ENCODE measurements at regions not wholly inside any gene's neighbourhood (a gene's known extent, or its start where the extent isn't known, plus 50 kb on each side); places are given as distances from the start of the nearest gene placed in this dataset.

DNA sequence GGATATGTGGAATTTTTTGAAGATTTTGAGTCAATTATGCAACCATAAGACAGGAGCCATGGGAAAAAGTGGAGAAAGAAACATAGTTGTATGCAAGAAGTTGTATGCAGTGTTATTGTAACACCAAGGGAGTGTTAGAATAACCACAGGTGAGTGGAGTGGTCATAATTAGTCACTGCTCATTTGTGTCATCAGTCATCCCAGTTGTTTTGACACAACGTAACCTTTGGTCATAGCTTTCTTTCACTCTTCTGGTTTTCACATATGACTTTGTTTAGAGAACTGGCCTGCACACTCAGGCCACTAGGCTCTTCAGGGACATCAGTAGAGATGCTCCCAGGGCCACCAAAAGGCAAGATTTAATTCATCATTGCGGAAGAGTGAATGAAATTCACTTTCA lies 158.7 kb upstream of the HMHB1 start:
- TF ChIP-seq FOXP1 (CRISPR knock-in tag; IDR thresholded peaks at IDR 0.05; ENCODE audit: borderline replicate concordance), result no peak
- no peak for TF ChIP-seq JUN (CRISPR knock-in tag; IDR thresholded peaks at IDR 0.05)
- no peak for TF ChIP-seq ELF4 (CRISPR knock-in tag; IDR thresholded peaks at IDR 0.05; ENCODE audit: low read depth)
